Esophagus squamous epithelium (tissue), 4 donors: ENCODE measurements at regions not wholly inside any gene's neighbourhood (a gene's known extent, or its start where the extent isn't known, plus 50 kb on each side); places are given as distances from the start of the nearest gene placed in this dataset.

Experiments
- CTCF ChIP-seq, 6 experiments: fragments of 450-650 bp in 4 of 6; fragments of 200-600 bp in 2 of 6; sonication (generic) in 2 of 6; IDR thresholded peaks; one replicate each; pipeline ENCODE4 v1.5.1; 2016 to 2019; ENCODE audit warnings: antibody characterized with exemption in 6 of 6, mild to moderate bottlenecking in 4 of 6, moderate library complexity in 4 of 6
- POLR2A ChIP-seq, 4 donors: fragments of 450-650 bp; IDR thresholded peaks; one replicate each; pipeline ENCODE4 v1.6.1; 2017; ENCODE audit warnings: antibody characterized with exemption in 4 of 4, mild to moderate bottlenecking in 4 of 4, moderate library complexity in 3 of 4

GRCh38 chr14:46245276-46245675 is 406.3 kb downstream of the RPL10L start:
- TF ChIP-seq CTCF (IDR thresholded peaks at IDR 0.05) (no peak), POLR2A (IDR thresholded peaks at IDR 0.05) (no peak)
